ENCODE measurements at regions not wholly inside any gene's neighbourhood (a gene's known extent, or its start where the extent isn't known, plus 50 kb on each side); places are given as distances from the start of the nearest gene placed in this dataset.
A peak's percentile ranks its signal among the peaks of the same experiment; 100 is the strongest.
"Not testable (repeated sequence)": the region's sequence is repeated elsewhere in the genome, so short reads cannot be mapped to it uniquely, and the experiment has no call there.

- in situ Hi-C loops (cut with MboI; ENCODE audit: low sequenced_read_pairs, unreplicated experiment) = no loop called here
- no peak for DNase-seq (ENCODE audit: low spot score)
- TF ChIP-seq CTCF (IDR thresholded peaks at IDR 0.05; ENCODE audit: borderline replicate concordance, control extremely low read depth, extremely low read depth, insufficient read depth, missing control alignments) = peak; percentile 3
These were observed 161.5 kb upstream of the KBTBD8 start for GRCh38 chr3:66836363-66837152.

GRCh38 chr3:66838704-66839103, 159.4 kb upstream of the KBTBD8 start:
- no peak for TF ChIP-seq CTCF (IDR thresholded peaks at IDR 0.05; ENCODE audit: borderline replicate concordance, control extremely low read depth, extremely low read depth, insufficient read depth, missing control alignments)
- in situ Hi-C loops (cut with MboI; ENCODE audit: low sequenced_read_pairs, unreplicated experiment) = no loop called here
- DNase-seq (ENCODE audit: low spot score) = no peak

- TF ChIP-seq CTCF (IDR thresholded peaks at IDR 0.05; ENCODE audit: borderline replicate concordance, control extremely low read depth, extremely low read depth, insufficient read depth, missing control alignments) = no peak
- in situ Hi-C loops (cut with MboI; ENCODE audit: low sequenced_read_pairs, unreplicated experiment) = no loop called here
- no peak for DNase-seq (ENCODE audit: low spot score)
These were observed 158.6 kb upstream of the KBTBD8 start for GRCh38 chr3:66839508-66839907.

- DNase-seq (ENCODE audit: low spot score); in situ Hi-C loops (cut with MboI; ENCODE audit: low sequenced_read_pairs, unreplicated experiment): not testable (repeated sequence)
These were observed 155.2 kb upstream of the KBTBD8 start for GRCh38 chr3:66842761-66843464.

- in situ Hi-C loops (cut with MboI; ENCODE audit: low sequenced_read_pairs, unreplicated experiment) = no loop called here
- no peak for DNase-seq (ENCODE audit: low spot score)
- TF ChIP-seq CTCF (IDR thresholded peaks at IDR 0.05; ENCODE audit: borderline replicate concordance, control extremely low read depth, extremely low read depth, insufficient read depth, missing control alignments) = no peak
These were observed 146.1 kb upstream of the KBTBD8 start for GRCh38 chr3:66851894-66852613.

- no peak for TF ChIP-seq CTCF (IDR thresholded peaks at IDR 0.05; ENCODE audit: borderline replicate concordance, control extremely low read depth, extremely low read depth, insufficient read depth, missing control alignments)
- no peak for DNase-seq (ENCODE audit: low spot score)
- in situ Hi-C loops (cut with MboI; ENCODE audit: low sequenced_read_pairs, unreplicated experiment) = no loop called here
These were observed 143.4 kb upstream of the KBTBD8 start for GRCh38 chr3:66854601-66855151.

All from GM13976 (cell line).